AG09319 (cell line): ENCODE measurements at regions not wholly inside any gene's neighbourhood (a gene's known extent, or its start where the extent isn't known, plus 50 kb on each side); places are given as distances from the start of the nearest gene placed in this dataset.
A peak's percentile ranks its signal among the peaks of the same experiment; 100 is the strongest.

Experiments
- DNase-seq: peaks from one replicate; pipeline ENCODE4 v3.0.0-alpha.2; 2010; ENCODE audit warnings: low read depth; ENCODE audit errors: extremely low read depth
- TF ChIP-seq, protein P1 (sequence below): IDR thresholded peaks from 2 replicates; pipeline ENCODE4 v1.5.1; 2011; ENCODE audit warnings: low read depth, mild to moderate bottlenecking, inconsistent platforms, low read length, moderate library complexity

DNA sequence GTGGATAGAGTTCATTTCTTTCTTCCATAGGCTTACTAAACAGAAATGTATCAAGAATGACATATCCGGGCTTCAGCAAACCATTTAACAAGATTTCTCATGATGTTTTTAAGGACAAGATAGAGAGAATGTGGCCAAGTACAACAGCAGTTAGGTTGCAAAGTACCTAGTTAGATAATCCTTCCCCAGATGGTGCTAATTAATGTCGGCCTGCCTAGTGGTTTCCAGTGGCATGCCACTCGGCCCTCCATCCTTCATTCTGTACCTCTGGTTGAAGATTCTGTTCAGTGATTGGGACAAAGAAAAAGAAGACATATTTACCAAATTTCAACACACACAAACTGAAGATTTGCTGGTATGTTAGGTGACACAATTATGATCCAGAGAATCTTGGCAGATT is 212.1 kb downstream of the MACC1 start:
- TF ChIP-seq, protein P1, sequence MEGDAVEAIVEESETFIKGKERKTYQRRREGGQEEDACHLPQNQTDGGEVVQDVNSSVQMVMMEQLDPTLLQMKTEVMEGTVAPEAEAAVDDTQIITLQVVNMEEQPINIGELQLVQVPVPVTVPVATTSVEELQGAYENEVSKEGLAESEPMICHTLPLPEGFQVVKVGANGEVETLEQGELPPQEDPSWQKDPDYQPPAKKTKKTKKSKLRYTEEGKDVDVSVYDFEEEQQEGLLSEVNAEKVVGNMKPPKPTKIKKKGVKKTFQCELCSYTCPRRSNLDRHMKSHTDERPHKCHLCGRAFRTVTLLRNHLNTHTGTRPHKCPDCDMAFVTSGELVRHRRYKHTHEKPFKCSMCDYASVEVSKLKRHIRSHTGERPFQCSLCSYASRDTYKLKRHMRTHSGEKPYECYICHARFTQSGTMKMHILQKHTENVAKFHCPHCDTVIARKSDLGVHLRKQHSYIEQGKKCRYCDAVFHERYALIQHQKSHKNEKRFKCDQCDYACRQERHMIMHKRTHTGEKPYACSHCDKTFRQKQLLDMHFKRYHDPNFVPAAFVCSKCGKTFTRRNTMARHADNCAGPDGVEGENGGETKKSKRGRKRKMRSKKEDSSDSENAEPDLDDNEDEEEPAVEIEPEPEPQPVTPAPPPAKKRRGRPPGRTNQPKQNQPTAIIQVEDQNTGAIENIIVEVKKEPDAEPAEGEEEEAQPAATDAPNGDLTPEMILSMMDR, result no peak
- no peak for DNase-seq

DNA sequence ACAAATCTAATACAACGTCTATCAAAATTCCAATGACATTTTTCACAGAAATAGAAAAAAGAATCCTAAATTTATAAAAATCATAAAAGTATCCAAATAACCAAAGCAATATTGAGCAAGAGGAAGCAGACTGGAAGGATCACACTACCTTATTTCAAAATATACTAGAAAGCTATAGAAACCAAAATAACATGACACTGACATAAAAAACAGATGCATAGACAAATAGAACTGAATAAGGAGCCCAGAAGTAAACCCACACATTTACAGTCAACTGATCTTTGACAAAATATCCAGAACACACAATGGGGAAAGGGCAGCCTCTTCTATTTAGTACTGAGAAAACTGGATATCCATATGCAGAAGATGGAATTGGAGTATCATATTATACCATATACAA is 217.5 kb downstream of the MACC1 start:
- TF ChIP-seq, protein P1, result no peak
- no peak for DNase-seq

DNA sequence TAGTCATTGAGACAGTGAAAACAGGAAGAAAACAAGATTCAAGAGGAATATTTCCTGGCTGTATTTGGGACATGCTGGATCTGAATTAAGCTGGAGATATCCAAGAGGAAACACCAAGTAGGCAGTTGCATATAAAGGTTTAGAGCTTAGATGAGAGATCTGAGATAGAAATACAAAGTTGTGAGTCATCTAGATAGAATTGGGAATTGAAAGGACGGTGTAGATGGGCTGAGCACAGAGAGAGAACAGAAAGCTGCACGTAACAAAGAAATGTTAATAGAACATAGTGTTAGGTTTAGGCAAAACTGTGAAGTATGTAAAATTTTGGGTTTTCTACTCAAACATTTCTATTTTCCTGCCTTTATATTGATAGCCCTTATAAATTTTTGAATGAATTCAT is 218.5 kb upstream of the TMEM196 start:
- no peak for DNase-seq
- TF ChIP-seq, protein P1, result no peak

DNA sequence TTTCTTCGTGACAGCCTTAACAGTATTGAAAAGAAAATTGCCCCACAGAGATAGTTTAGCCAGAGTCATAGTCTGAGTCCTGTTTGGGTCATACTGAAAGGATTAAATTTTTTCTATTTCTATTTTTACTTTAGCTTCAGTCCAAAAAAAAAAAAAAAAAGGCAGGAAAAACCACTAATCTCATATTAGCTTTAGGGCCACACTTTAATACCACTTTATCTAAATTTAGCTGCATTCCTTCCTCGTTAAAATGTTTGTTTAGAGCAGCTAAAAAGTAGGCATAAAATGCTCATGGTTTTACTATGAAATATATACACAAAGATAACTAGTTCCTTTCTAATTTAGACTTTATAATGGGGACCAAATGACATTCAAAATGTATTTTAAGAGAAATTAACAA is 216.5 kb upstream of the TMEM196 start:
- TF ChIP-seq, protein P1, result no peak
- no peak for DNase-seq

DNA sequence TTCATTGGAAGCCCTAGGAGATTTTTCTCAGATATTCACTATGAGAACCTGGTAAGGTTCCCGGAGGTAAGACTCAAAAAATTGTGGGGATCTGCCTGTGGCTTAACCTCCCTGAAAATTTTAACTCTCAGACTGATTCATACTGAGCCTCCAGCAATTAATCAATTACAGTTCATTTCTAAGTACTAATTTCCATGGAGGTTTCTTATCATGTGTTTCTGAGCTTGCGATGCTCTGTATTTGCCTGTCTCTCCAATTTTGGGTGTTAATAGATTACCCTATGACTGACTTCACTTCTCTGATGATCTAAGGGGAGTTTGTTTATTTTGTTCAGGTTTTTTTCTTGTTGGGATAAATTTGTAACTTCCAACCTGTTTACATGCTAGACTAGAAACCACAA is 215.4 kb upstream of the TMEM196 start:
- TF ChIP-seq, protein P1, result no peak
- no peak for DNase-seq

DNA sequence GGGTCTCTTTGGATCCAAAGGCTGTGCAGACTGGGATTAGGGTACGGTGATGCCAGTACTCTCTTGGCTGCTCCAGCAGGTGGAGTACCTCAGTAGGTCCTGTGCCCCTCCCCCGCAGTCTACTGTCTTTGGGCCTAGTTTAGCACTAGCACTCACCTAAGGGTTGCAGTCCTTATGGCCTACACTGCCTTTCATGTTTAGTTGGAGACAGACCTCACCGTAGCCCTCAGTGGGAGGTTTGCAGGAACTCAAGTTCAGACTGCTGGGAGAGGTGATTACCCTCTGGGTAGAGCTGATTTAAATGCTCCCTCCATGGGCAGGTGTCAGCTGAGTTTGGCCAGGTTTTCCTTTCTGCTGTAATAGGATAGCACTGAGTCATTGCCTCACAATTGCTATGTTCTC is 210.8 kb upstream of the TMEM196 start:
- TF ChIP-seq, protein P1, result no peak
- no peak for DNase-seq

DNA sequence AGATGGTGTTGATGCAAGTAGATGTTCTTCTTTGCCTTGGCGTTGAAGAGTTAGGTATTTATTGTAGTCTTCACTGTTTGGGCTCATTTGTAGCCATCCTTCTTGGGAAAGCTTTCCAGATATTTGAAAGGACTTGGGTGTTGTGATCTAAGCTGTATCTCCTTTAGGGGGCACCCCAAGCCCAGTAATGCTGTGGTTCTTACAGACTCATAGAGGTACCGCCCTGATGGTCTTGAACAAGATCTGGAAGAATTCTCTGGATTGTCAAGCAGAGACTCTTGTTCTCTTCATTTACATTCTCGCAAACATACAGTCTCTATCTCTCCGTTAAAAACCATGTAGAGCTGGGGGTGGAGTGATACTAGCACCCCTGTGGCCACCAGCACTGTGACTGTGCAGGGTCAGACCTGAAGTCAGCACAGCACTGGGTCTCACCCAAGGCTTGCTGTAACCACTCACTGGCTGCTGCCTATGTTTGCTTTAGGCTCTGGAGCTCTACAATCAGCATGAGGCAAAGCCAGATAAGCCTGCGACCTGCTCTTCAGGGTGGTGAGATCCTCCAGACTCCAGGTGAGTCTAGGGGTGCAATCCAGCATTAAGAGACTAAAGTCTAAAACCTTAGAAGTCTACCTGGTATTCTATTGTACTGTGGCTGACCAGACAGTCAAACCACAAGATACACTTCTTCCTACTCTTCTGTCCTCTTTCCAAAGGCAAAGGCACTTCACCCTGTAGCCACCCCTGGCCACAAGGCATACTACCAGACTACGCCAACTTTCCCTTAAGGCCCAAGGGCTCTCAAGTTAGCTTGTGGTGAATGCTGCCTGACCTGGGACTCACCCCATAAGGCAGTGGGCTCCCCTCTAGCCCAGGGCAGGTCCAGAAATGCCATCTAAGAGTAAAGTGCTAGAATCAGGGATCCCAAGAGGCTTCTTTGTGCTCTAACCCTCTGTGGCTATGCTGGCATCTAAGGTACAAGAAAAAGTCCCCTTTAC is 209.7 kb upstream of the TMEM196 start:
- TF ChIP-seq, protein P1, result peak; percentile 63
- peak; percentile 72 for DNase-seq
